NCI-H1105 (cell line): ENCODE measurements at regions not wholly inside any gene's neighbourhood (a gene's known extent, or its start where the extent isn't known, plus 50 kb on each side); places are given as distances from the start of the nearest gene placed in this dataset.
"Not testable (repeated sequence)": the region's sequence is repeated elsewhere in the genome, so short reads cannot be mapped to it uniquely, and the experiment has no call there.

Source experiments
- DNase-seq: peaks from one replicate; lab custom pipeline; 2025; lab: John Stamatoyannopoulos, UW

DNA sequence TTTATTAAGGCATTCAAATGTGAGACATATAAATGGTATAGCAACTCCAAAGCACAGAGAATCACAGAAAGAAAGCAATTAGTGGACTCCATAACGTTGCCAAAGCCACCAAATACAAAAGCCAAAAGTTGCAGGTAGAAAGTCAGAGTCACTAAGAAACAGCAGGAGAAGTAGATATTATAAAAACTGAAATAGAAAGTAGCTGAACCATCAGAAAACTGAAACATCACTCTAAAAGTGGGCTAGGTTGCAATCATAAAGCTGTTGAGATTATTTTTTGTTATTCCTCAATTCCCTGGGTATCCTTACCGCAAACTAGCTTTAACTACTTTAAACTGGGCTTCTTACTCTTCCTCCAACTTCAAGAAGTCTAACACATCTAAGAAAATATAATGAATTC lies 108.1 kb upstream of the ARRDC3 start:
- no peak for DNase-seq

DNA sequence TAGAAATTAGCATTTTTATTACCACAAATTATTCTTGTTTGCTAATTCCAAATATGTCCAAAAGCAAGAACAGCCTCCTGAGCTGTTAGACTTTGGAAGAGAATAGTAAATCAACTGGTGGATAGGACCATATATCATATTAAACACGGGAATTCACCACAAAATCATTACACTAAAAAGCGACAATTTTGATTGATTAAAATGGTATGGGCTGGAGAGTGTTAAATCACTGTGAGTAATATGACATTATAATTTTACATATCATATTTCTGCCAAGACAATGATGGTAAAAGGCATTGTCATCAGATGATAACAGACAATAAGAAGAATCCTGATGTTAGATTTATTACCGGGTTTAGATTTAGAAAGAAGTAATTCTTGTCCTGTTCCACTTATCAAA lies 107.2 kb upstream of the ARRDC3 start:
- no peak for DNase-seq

DNA sequence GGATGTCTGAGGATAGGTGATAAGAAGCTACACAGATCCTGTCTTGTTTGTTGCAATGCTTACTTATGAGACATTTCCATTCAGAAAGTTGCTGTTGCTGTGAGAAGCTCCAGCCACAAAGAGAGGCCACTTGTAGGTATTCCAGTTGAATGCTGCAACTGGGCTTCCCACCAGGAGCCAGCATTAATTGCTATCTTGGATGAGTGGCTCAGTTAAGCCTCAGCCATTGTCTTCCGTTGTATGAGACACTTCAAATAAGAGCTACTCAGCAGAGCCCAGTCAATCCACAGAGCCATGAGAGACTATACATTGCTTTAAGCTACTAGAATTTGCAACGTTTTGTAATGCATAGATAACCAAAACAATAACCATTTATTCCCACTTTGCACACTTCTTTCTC lies 104.3 kb upstream of the ARRDC3 start:
- no peak for DNase-seq

DNA sequence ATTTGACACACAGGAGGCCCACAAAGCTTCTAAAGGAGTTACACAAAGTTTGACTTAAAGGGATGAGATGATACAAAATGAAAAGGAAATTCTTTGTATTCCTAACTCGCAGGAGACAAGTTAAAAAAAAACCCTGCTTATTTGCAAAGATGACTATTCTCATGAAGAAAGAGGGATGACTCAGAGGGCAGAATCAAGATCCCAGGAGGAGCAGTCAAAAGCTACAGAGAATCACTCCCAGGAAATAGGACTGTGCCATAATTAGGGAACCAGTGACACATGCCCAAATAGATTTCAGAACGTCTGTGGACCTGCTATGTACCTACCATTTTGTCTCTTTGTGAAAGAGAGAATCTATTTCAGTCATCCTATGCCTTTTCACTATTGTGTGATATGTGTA lies 103.5 kb upstream of the ARRDC3 start:
- DNase-seq, result no peak

DNA sequence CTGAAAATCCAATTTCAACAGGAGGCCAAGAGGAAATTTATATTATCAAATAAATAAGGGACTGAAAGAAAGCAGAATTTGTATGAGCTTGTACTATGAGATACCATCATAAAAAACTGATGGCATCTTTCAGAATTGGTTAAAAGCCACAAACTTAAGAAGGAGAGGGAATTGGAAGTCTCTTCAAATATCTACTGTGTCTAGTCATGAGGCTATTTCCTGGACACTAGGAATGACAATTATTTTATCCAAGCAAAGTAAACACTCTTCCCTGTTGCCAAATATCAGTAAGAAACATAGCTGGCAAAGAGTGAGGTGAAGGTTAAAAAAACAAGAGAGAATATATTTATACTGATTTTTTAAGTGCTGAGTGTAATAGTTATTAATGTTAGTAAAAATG lies 101.5 kb upstream of the ARRDC3 start:
- DNase-seq, result no peak

DNA sequence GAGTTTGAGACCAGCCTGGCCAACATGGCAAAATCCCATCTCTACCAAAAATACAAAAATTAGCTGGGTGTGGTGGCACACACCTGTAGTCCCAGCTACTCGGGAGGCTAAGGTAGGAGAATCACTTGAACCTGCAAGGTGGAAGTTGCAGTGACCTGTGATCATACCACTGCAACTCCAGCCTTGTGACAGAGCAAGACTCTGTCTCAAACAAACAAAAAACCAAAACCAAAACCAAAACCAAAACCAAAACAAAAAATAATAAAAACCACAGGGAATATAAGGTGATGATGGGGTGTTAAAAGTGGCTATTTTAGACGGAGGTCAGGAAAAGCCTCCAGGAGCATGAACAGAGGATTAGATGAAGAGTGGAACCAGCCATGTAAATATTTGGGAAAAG lies 96.3 kb upstream of the ARRDC3 start:
- not testable (repeated sequence) for DNase-seq

DNA sequence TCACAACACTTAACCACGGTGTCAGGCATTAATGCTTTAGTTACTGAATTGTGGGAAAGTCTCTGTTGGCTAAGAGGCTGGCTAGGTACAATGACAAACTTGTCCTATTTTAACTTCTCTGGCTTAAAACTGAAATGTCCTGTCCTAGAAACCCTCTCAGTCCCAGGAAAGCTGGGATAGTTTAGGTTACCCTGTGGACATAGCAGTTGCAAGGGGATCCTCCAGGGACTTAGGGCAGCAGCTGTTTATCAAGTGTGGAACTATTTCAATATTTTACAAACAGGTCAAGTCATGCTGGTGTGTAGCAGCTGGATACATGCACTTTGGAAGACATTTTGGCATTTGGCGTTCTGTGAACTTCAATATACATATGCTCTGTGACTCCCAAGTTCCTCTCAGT lies 95.0 kb upstream of the ARRDC3 start:
- no peak for DNase-seq

DNA sequence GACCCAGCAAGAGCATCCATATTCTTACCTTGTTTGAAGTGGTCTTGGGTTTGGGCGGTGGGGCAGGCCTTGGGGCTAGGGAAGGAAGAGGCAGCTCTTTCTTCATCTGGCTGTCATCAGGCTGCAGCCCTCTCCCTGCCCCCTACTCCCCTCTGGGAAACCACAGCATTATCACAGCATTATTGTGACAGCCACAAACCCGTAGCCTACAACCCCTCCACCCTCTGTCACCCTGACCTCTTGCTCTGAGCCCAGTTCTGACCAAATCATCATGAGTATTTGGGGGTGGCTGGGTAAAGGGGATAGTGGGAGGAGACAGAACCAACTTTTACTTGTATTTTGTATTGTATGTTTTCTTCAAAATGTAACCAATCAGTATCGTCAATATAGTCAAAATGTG lies 94.3 kb upstream of the ARRDC3 start:
- no peak for DNase-seq

DNA sequence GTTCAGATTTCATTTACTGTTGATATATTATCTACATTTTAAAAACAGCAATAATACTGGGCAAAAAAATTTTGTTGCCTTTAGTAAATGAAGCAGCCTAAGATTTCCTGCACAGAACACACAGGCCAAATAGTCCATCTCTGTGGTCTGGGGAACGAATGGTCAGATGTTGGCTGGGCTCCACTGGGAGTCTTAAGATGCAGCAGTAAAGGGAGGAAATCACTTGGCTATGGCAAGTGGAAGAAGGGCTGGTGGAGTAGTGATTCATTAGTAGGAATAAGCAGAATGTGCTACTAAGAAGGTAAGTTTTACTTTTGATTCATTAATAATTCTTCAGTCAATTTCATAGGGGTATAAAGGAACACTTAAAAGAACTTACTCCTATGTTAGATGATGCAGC lies 91.1 kb upstream of the ARRDC3 start:
- no peak for DNase-seq

DNA sequence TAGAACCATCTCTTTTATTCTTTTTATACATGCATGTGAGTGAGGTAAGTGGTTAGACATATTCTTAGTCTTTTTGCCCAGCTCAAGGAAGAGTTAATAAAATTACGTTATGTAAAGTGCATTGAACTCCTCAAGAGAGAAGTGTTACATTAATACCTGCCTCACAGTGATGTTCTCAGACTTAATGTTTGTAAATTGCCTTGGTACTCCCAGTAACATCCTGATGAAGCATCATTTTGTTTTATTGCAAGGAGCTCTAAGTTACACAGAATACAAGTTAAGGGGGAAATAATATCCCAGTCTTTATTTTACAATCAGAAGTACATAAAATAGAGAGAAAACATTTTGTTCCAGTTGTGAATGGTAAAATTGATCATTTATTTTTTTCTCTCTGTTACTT lies 89.5 kb upstream of the ARRDC3 start:
- DNase-seq, result no peak

DNA sequence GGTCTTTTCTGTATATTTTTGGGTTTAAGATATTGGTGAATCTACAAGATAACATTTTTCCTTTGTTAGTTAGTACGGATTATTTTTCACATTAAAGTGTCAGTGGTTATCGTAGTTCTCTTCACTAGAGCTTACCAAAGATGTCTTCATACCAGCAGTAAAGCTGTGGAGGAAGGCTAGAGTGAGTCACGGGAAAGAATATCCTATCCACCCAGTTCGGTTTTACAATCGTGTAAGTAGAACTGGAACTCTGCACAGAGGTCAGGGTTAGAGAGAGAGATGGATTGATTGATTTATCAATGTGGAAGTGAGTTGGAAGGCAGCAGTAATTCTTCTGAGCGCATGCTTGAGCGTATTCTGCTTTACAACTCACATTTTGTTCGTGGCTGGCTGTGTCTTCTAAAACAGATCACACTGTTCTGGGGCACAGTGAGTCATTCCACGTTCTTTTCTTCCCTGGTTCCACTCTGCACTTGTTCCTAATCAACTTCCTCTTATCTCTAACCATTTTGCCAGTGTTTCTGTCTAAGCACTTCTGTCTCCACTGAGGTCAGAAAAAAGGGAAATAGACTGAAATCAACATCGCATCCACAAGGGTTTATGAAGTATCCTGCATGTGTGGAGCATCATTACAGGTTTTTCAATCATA lies 86.5 kb upstream of the ARRDC3 start:
- DNase-seq, result no peak

DNA sequence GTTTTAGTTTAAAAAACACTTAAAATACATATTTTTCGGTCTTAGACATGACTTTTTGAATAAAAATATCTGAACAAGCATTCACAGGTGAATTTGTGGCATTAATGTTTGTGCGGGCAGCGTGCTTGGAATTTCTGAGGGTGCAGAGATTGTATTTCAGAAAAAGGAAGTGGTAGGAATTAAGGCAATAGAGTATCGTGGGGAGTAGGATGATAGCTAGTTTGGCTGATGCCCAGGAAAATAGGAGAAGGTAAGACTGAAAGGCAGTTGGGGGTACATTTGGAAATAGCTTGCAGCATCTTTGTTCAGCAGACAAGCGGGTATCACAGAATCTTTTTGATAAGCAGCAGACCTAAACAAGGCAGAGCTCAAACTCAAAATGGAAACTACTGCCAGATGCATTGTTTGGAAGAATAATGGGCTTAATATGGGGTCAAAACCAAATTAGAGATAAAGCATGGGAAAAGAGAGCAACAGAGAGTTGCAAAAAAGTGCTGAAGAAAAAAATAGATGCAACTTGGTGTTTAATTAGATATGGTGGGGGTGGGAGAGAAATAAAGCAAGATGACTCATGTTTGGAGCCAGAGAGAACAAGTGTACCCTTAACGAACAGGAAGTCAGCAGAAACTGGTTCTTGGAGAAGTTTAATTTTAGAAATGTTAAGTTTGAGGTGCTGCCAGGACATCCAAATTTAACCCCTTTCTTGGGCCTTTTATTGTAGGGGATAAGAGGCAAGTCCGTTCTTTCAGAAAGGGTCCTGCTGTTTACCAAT lies 85.7 kb upstream of the ARRDC3 start:
- DNase-seq, result no peak

DNA sequence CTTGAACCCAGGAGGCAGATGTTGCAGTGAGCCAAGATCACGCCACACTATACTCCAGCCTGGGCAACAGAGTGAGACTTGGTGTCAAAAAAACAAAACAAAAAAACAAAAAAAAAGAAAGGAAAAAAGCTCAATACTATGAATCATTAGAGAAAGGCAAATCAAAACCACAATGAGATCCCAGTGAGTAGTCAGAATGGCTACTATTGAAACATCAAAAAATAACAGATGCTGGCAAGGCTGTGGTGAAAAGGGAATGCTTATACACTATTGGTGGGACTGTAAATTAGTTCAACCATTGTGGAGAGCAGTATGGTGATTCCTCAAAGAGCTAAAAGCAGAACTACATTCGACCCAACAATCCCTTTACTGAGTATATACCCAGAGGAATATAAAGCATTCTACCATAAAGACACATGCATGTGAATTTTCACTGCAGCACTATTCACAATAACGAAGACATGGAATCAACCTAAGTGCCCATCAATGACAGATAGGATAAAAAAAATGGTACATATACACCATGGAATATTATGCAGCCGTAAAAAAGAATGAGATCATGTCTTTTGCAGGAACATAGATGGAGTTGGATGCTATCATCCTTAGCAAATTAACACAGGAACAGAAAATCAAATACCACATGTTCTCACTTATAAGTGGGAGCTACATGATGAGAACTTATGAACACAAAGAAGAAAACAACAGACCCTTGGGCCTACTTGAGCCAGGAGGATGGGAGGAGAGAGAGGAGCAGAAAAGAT lies 81.9 kb upstream of the ARRDC3 start:
- DNase-seq, result no peak

DNA sequence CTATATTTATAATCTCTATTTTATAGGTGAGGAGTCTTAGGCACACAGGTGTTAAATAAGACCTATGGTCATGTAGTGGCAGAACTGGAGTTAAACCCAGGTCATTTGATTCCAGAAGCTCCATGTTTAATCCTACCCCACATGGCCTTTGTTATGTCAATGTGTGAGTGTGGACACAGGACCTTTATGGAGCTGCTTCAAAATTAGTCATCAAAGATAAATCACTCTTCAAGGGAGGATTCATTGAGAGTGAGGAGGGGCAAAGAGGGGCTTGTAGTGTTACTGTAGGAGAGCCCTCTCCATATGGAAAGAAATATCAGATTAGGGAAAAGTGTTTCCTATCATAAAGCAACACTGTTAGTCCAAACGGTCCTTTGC lies 74.6 kb upstream of the ARRDC3 start:
- DNase-seq, result no peak

DNA sequence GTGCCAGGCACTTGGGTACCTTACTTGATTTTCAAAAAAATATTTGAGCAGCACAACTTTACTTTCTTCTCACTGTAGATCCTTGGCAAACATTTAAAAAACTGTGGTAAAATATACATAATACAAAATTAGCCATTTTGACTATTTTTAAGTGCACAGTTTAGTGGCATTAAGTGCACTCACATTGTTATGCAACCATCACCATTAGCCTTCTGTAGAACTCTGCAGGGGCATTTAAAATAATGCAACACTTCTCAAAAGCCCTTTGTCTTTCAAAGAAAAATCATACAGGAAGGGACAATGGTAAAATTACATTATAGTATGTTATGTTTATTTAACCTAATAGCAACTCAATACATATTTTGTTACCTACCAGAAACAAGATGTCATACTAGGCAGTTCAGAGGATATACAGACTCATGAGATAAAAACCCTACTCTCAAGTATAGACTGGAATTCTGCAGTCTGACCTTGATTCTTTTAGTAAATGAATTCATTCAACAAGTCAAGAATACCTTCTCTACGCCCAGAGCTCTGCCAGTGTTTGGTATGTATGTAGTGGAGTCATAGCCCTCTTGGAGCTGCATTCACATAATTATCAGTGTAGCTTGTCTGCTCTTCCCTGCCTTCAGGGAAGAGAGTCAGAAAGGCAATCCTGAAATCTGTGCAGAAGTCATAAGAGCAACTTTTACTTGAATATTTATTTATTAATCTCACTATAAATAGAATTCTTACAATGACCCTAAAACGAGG lies 74.0 kb upstream of the ARRDC3 start:
- no peak for DNase-seq

DNA sequence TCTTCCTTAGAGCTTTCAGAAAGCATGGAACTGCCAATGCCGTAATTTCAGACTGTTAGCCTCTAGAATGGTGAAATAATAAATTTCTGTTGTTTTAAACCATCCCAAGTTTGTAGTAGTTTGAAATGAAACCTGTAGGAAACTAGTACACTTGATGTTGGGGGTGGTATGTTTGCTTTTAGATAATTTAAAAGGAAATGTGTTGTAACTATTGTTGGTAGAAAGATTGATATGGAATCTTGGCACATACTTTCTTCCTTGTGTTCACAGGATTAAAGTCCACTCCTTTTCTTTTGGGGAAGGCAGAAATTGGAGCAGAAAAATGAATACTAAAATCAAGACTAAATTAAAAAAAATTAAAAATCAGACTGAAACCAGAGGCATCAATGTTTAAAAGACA lies 66.0 kb upstream of the ARRDC3 start:
- DNase-seq, result no peak

DNA sequence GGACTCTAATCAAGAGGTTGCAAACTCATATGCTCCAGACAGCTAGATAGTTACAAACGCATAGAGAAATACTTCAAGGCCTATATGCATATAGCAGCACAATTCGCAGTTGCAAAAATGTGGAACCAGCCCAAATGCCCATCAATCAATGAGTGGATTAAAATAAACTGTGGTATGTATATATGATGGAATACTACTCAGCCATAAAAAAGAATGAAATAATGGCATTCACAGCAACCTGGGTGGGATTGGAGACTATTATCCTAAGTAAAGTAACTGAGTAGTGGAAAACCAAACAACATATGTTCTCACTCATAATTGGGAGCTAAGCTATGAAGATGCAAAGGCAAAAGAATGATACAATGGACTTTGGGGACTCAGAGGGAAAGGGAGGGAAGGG lies 65.0 kb upstream of the ARRDC3 start:
- DNase-seq, result not testable (repeated sequence)

DNA sequence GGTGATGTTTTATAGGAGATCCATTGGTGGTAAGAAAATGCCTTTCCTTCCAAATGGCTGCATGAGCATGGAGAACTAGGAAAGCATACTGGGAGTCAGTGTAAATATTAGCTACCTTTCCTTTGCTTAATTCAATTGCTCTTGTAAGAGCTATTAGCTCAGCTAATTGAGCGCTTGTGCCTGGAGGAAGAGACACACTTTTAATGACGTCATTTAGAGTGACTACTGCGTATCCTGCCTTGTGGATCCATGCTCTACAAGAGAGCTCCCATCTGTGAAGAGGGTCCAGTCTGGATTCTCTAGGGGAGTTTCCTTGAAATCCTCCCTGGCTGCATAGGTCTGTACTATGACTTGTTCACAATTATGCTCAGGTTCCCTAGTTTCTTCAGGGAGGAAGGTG lies 63.8 kb upstream of the ARRDC3 start:
- not testable (repeated sequence) for DNase-seq

DNA sequence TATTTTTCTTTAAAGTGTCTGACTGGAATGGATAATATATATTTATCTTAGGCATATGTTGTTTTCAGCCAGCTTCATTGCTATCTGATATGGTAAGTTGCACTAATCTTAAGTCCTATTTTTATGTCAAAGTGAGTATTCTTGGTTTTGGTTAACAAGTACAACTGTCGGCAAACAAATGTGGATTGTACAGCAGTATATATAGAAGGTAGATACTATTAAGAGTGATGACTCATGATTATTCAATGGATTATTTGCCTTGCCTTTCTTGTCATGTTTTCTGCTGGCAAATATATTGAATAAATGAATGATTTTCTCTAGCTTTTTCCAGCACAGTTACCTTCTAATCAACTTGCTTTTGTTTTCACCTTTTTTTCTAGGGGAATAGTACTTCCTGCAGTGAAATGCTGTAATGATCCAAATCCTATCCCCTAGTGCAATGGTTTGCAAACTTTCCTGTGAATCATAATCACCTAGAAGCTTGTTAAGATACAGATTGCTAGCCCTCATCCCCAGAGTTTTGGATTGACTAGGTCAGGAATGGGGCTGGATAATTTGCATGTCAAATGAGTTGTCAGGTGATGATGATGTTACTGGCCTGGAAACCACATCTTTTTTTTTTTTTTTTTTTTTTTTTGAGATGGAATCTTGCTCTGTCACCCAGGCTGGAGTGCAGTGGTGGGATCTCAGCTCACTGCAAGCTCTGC lies 60.8 kb upstream of the ARRDC3 start:
- no peak for DNase-seq

DNA sequence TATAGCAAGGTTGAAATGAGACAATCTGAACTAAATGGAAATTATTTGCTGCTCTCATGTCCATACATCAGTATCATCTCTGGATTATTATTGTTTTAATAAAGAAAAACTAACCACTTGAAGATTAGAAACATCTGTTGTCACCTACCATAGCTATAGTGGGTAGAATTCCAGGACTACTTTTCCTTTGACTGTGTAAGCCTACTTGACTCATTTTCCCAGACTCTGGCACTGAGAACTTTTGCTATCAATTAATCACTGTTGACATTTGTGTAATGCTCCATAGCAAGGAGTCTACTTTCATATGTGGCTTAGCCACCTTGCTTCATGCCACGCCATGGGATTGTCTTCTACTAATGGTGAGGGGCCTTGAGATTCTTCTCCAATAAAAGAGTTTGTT lies 59.9 kb upstream of the ARRDC3 start:
- no peak for DNase-seq

DNA sequence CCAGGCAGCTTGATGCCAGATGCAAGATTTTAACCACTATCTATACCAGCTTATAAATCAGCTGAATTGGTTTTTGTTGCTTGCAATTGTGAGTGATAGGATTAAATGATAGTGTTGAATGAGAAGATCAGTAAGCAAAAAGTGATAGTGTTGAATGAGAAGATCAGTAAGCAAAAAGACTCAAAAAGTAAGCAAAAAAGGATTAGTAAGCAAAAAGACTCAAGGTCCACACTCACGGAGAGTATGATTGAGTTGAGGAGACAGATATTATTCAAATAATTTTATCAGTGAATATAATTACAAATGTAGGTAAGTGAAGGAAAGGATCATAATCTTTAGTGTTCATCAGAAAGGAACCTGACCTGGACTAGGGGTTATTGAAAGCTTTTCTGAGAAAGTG lies 58.0 kb upstream of the ARRDC3 start:
- DNase-seq, result no peak

DNA sequence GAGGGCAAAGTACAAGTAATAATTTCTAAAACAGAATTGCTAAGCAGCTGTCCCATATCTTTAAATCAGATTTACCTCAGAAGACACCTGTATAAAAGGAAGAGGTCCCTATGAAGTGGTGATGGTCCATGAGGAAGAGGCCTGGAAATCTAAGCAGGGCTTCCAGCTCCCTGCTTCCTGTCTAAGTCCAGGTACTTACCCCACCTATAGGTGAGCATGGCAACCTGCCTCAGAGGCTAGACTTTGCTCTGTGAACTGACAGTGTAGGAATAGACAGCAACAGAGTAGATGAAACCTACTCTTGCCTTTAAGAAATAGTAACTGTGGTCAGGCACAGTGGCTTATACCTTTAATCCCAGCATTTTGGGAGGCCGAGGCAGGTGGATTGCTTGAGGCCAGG lies 55.8 kb upstream of the ARRDC3 start:
- DNase-seq, result no peak
